HCT116 (cell line): ENCODE measurements at regions not wholly inside any gene's neighbourhood (a gene's known extent, or its start where the extent isn't known, plus 50 kb on each side); places are given as distances from the start of the nearest gene placed in this dataset.

Experiments
- ATAC-seq: fragments of 200-7000 bp; cut with Tn5 transposase; 2 replicates; pipeline ENCODE4 v1.9.1; 2020; ENCODE audit warnings: mild to moderate bottlenecking, moderate library complexity
- BruUV-seq: library from RNA; stranded (reverse); fragments of 400-500 nt; replicated peaks from 2 replicates; lab custom pipeline; 2021; lab: Mats Ljungman, UMichigan
- CTCF ChIA-PET: fragments of 300-600 bp; sonication (Branson Sonifier 250); formaldehyde crosslinking; loops from one replicate; lab custom pipeline; 2021; ENCODE audit warnings: antibody characterized with exemption; lab: Charles Lee
- POLR2A ChIA-PET: fragments of 300-600, 350-600 bp; sonication (Branson Sonifier 250); formaldehyde crosslinking; loops from one replicate; lab custom pipeline; 2021; ENCODE audit warnings: antibody characterized with exemption; lab: Charles Lee
- RAD21 ChIA-PET, 2 experiments: fragments of 300-600 bp; sonication (Branson Sonifier 250); formaldehyde crosslinking; loops; one replicate each; lab custom pipeline; 2023; ENCODE audit warnings: low total read pairs in 2 of 2; ENCODE audit not compliant: uncharacterized antibody in 2 of 2, unreplicated experiment in 2 of 2, low non-redundant PET in 1 of 2; lab: Charles Lee
- DNase-seq: peaks from one replicate; pipeline ENCODE4 v3.0.0-alpha.2; 2010; ENCODE audit warnings: low read depth, low spot score
- H2AFZ ChIP-seq: fragments of 200-600 bp; shearing (Covaris generic), sonication (generic); 2 replicates; pipeline ENCODE4 v1.6.1; 2017; ENCODE audit warnings: low read depth, mixed run types, mixed read lengths, antibody characterized with exemption, low read length; ENCODE audit not compliant: poor library complexity, severe bottlenecking
- H3K27ac ChIP-seq: 2 replicates; pipeline ENCODE4 v1.5.1; 2012; ENCODE audit warnings: low read depth, low read length
- H3K27me3 ChIP-seq: fragments of 200-600 bp; sonication (generic); 2 replicates; pipeline ENCODE4 v1.6.1; 2016; ENCODE audit warnings: mixed run types, low read length, mixed read lengths; ENCODE audit not compliant: insufficient read depth
- H3K36me3 ChIP-seq, 2 experiments: fragments of 200-500 bp in 1 of 2; fragments of 200-600 bp in 1 of 2; sonication (Bioruptor generic) in 1 of 2; sonication (generic) in 1 of 2; 2 replicates each; pipeline versions ENCODE4 v1.5.1 to v1.6.1; 2014 to 2016; ENCODE audit warnings: low read length in 2 of 2, inconsistent platforms in 1 of 2, mixed read lengths in 1 of 2, mixed run types in 1 of 2; ENCODE audit not compliant: insufficient read depth in 2 of 2, control insufficient read depth in 1 of 2
- H3K4me1 ChIP-seq, 2 experiments: fragments of 200-600 bp in 1 of 2; sonication (generic) in 1 of 2; 2 replicates each; pipeline versions ENCODE4 v1.5.1 to v1.6.1; 2012 to 2017; ENCODE audit warnings: low read length in 2 of 2, inconsistent platforms in 1 of 2, mild to moderate bottlenecking in 1 of 2, mixed read lengths in 1 of 2, mixed run types in 1 of 2, moderate library complexity in 1 of 2; ENCODE audit not compliant: insufficient read depth in 2 of 2, control insufficient read depth in 1 of 2
- H3K4me2 ChIP-seq: fragments of 200-600 bp; sonication (generic); 2 replicates; pipeline ENCODE4 v1.6.1; 2017; ENCODE audit warnings: mixed run types, low read length, mixed read lengths
- H3K4me3 ChIP-seq, 2 experiments: fragments of 200-600 bp in 1 of 2; sonication (generic) in 1 of 2; replicated peaks in 1 of 2; 2 replicates each; pipeline ENCODE4 v1.5.1; 2011 to 2016; ENCODE audit warnings: low read length in 2 of 2, control low read depth in 1 of 2, low read depth in 1 of 2, mild to moderate bottlenecking in 1 of 2, mixed read lengths in 1 of 2, mixed run types in 1 of 2
- H3K79me2 ChIP-seq: fragments of 200-600 bp; sonication (generic); 2 replicates; pipeline ENCODE4 v1.6.1; 2017; ENCODE audit warnings: mild to moderate bottlenecking, mixed run types, low read length, moderate library complexity, mixed read lengths; ENCODE audit not compliant: insufficient read depth
- H3K9ac ChIP-seq: fragments of 200-600 bp; sonication (generic); 2 replicates; pipeline ENCODE4 v1.6.1; 2016; ENCODE audit warnings: low read length, mixed read lengths
- H3K9me2 ChIP-seq: fragments of 200-600 bp; sonication (generic), shearing (Covaris generic); 2 replicates; pipeline ENCODE4 v1.6.1; 2017; ENCODE audit warnings: mixed run types, mild to moderate bottlenecking, moderate library complexity; ENCODE audit not compliant: insufficient read depth
- H3K9me3 ChIP-seq, 2 experiments: fragments of 200-500 bp in 1 of 2; fragments of 200-600 bp in 1 of 2; sonication (Bioruptor generic) in 1 of 2; sonication (generic) in 1 of 2; 2 replicates each; pipeline ENCODE4 v1.6.1; 2014 to 2017; ENCODE audit warnings: low read length in 2 of 2, mixed read lengths in 2 of 2, inconsistent platforms in 1 of 2, low read depth in 1 of 2, mild to moderate bottlenecking in 1 of 2, mixed run types in 1 of 2, moderate library complexity in 1 of 2; ENCODE audit not compliant: control insufficient read depth in 1 of 2, insufficient read depth in 1 of 2
- H4K20me1 ChIP-seq: fragments of 200-600 bp; sonication (generic), shearing (Covaris generic); 2 replicates; pipeline ENCODE4 v1.6.1; 2017; ENCODE audit warnings: mixed run types, mild to moderate bottlenecking, moderate library complexity; ENCODE audit not compliant: insufficient read depth
- CBX3 ChIP-seq: IDR thresholded peaks from 2 replicates; pipeline ENCODE4 v1.6.1; 2012; ENCODE audit warnings: low read depth
- CEBPB ChIP-seq: IDR thresholded peaks from 2 replicates; pipeline ENCODE4 v1.6.1; 2012; ENCODE audit warnings: low read depth
- CTCF ChIP-seq, 3 experiments: fragments of 200-600 bp in 1 of 3; sonication (generic) in 1 of 3; IDR thresholded peaks in 2 of 3; conservative IDR thresholded peaks in 1 of 3; 2 replicates each; pipeline ENCODE4 v1.5.1; 2012 to 2017; ENCODE audit warnings: low read depth in 2 of 3, low read length in 2 of 3, antibody characterized with exemption in 1 of 3, borderline replicate concordance in 1 of 3, control low read depth in 1 of 3, mild to moderate bottlenecking in 1 of 3, mixed read lengths in 1 of 3, mixed run types in 1 of 3, moderate library complexity in 1 of 3; ENCODE audit not compliant: insufficient read depth in 1 of 3
- EGR1 ChIP-seq: IDR thresholded peaks from 2 replicates; pipeline ENCODE4 v1.6.1; 2012; ENCODE audit warnings: low read depth
- ELF1 ChIP-seq: IDR thresholded peaks from 2 replicates; pipeline ENCODE4 v1.6.1; 2012; ENCODE audit warnings: low read depth, borderline replicate concordance
- EZH2 ChIP-seq: fragments of 200-600 bp; sonication (generic); IDR thresholded peaks from 2 replicates; pipeline ENCODE4 v1.6.1; 2017; ENCODE audit warnings: antibody characterized with exemption, mixed run types
- JUND ChIP-seq: IDR thresholded peaks from 2 replicates; pipeline ENCODE4 v1.6.1; 2012
- MAX ChIP-seq: IDR thresholded peaks from 2 replicates; pipeline ENCODE4 v1.6.1; 2012
- POLR2A ChIP-seq: IDR thresholded peaks from 2 replicates; pipeline ENCODE4 v1.7.0; 2011; ENCODE audit warnings: borderline replicate concordance; ENCODE audit not compliant: insufficient read depth, insufficient read length; ENCODE audit errors: extremely low read depth
- POLR2AphosphoS5 ChIP-seq: IDR thresholded peaks from 2 replicates; pipeline ENCODE4 v1.6.1; 2011; ENCODE audit warnings: mild to moderate bottlenecking, low read depth, low read length, moderate library complexity
- RAD21 ChIP-seq: IDR thresholded peaks from 2 replicates; pipeline ENCODE4 v1.6.1; 2012; ENCODE audit warnings: low read depth, mild to moderate bottlenecking
- REST ChIP-seq: IDR thresholded peaks from 2 replicates; pipeline ENCODE4 v1.6.1; 2012; ENCODE audit warnings: low read depth
- SP1 ChIP-seq: IDR thresholded peaks from 2 replicates; pipeline ENCODE4 v1.6.1; 2012; ENCODE audit warnings: low read depth
- SRF ChIP-seq: IDR thresholded peaks from 2 replicates; pipeline ENCODE4 v1.6.1; 2012; ENCODE audit warnings: low read depth
- YY1 ChIP-seq: IDR thresholded peaks from 2 replicates; pipeline ENCODE4 v1.6.1; 2011; ENCODE audit warnings: low read length, low read depth, moderate library complexity, mild to moderate bottlenecking; ENCODE audit not compliant: insufficient replicate concordance; ENCODE audit errors: extremely low read depth
- ZBTB33 ChIP-seq: IDR thresholded peaks from 2 replicates; pipeline ENCODE4 v1.6.1; 2011; ENCODE audit warnings: mild to moderate bottlenecking, low read length, moderate library complexity; ENCODE audit not compliant: insufficient replicate concordance; ENCODE audit errors: extremely low read depth
- ZFX ChIP-seq: fragments of 450-650 bp; IDR thresholded peaks from 2 replicates; pipeline ENCODE4 v1.6.1; 2017
- ZNF274 ChIP-seq: fragments of 200-500 bp; sonication (Bioruptor generic); IDR thresholded peaks from 2 replicates; pipeline ENCODE4 v1.6.1; 2014; ENCODE audit warnings: mild to moderate bottlenecking, low read depth, low read length, inconsistent platforms
- intact Hi-C: fragments of 100-400 bp; cut with micrococcal nuclease; formaldehyde crosslinking; loops from 2 replicates; pipeline ENCODE4 v1.10.0; 2022

- no peak overlapping the region for H3K4me2 ChIP-seq
- no peaks in the 10 kb centered on the region for H3K27me3 ChIP-seq
- no peak overlapping the region for H2AFZ ChIP-seq
- no peaks in the 10 kb centered on the region for H3K36me3 ChIP-seq
- no peak overlapping the region for H3K27ac ChIP-seq
- no TSS peak for BruUV-seq
- no peak overlapping the region for H3K9ac ChIP-seq
- intact Hi-C loops = no loop called here
- no peak for ATAC-seq
- ChIA-PET RAD21 (no interaction called here), POLR2A (no interaction called here), CTCF (no interaction called here)
- no peaks in the 10 kb centered on the region for H4K20me1 ChIP-seq
- H3K9me3 ChIP-seq = peaks cover 8 to 25% of the 10 kb centered on the region in 2 experiments; a peak in 2 of 4 replicates
- DNase-seq = no peak
- no peaks in the 10 kb centered on the region for H3K4me1 ChIP-seq
- H3K9me2 ChIP-seq = no peaks in the 10 kb centered on the region
- no peaks in the 10 kb centered on the region for H3K79me2 ChIP-seq
- TF ChIP-seq ZFX = no peak
- TF ChIP-seq EGR1 = no peak
- no peak for TF ChIP-seq SRF
- TF ChIP-seq CEBPB = no peak
- no peak for TF ChIP-seq SP1
- TF ChIP-seq REST = no peak
- no peak for TF ChIP-seq YY1
- TF ChIP-seq ELF1 = no peak
- TF ChIP-seq POLR2A = no peak
- TF ChIP-seq JUND = no peak
- TF ChIP-seq CTCF (IDR thresholded peaks at IDR 0.05 in 2 of 3, conservative IDR thresholded peaks at IDR 0.05 in 1 of 3; ENCODE audit: borderline replicate concordance in 1 of 3, insufficient read depth in 1 of 3, low read depth in 2 of 3, low read length in 2 of 3) = no peak
- TF ChIP-seq POLR2AphosphoS5 = no peak
- TF ChIP-seq CBX3 = no peak
- TF ChIP-seq ZNF274 = no peak
- TF ChIP-seq RAD21 = no peak
- TF ChIP-seq ZBTB33 = no peak
- TF ChIP-seq MAX = no peak
- no peak for TF ChIP-seq EZH2
- no peak overlapping the region for H3K4me3 ChIP-seq
These were observed 614.2 kb upstream of the ADARB2 start for GRCh38 chr10:2351566-2351965.
